ENCODE measurements at regions not wholly inside any gene's neighbourhood (a gene's known extent, or its start where the extent isn't known, plus 50 kb on each side); places are given as distances from the start of the nearest gene placed in this dataset.

GRCh38 chr4:41443340-41444079 lies 94.4 kb upstream of the LIMCH1 start:
- TF ChIP-seq CTCF (IDR thresholded peaks at IDR 0.05 in 2 of 3, conservative IDR thresholded peaks at IDR 0.05 in 1 of 3; ENCODE audit: control insufficient read depth in 2 of 3, extremely low read depth in 1 of 3, insufficient read depth in 1 of 3, low read depth in 3 of 3, low read length in 3 of 3) (no peak), POLR2A (IDR thresholded peaks at IDR 0.05; ENCODE audit: low read depth, low read length) (no peak), SIN3A (IDR thresholded peaks at IDR 0.05; ENCODE audit: low read depth, low read length) (no peak), NFYA (IDR thresholded peaks at IDR 0.05; ENCODE audit: borderline replicate concordance, low read depth, low read length) (no peak), REST (IDR thresholded peaks at IDR 0.05; ENCODE audit: low read depth, low read length) (no peak), JUNB (IDR thresholded peaks at IDR 0.05) (no peak), RELA (IDR thresholded peaks at IDR 0.05; ENCODE audit: borderline replicate concordance, partially characterized antibody) (no peak), BRCA1 (IDR thresholded peaks at IDR 0.05; ENCODE audit: low read depth, low read length) (no peak)
